SW480 (cell line): ENCODE measurements at regions not wholly inside any gene's neighbourhood (a gene's known extent, or its start where the extent isn't known, plus 50 kb on each side); places are given as distances from the start of the nearest gene placed in this dataset.

Source experiments
- DNase-seq: peaks from one replicate; pipeline ENCODE4 v3.0.0-alpha.2; 2016; ENCODE audit warnings: low spot score

DNA sequence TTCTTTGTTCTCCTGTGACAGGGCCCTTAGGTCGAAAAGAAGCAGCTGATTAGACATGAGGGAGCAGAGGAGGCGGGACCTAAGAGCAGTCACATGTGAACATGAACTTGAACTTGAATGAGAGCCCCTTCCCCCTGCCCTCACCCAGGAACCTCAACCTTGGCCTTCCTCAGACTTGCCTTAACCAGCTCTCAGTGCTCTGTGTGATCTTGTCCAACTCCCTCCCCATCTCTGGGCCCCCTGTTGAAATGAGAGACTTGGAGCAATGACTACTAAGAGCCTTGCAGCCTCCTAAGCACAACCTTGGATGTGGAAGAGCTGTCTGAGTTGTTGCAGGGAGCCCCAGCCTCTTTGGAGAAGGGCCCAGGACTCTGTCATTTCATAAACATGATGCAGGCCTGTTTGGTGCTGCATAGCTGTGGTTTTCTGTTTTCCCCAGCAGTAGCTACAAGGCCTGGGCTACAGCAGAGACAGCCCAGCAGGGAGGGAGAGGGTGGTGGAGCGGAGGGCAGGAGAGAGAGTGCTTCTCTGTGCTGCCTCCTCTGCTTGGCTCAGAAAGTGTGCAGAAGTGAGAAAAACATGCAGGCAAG is 123.9 kb upstream of the ZMIZ1 start:
- DNase-seq: peak; percentile 17

DNA sequence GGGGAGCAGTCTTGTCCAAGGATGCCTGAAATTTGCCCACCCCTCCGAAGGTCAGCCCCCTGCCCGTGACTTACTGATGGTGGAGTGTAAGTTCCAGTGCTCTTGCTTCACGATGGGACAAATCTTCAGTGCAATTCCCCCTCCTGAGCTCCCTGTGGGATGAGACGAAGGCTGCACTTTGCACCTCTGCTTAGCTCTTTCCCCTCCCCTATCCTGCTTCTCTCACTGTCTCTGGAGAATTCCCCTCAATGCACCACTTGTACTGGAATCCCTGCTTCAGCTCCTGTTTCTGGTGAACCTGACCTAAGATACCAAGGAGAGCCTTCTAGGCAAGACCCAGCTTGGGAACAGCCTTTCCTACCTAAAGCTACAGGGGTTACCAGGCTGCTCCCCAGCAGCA is 122.9 kb upstream of the ZMIZ1 start:
- DNase-seq: no peak

DNA sequence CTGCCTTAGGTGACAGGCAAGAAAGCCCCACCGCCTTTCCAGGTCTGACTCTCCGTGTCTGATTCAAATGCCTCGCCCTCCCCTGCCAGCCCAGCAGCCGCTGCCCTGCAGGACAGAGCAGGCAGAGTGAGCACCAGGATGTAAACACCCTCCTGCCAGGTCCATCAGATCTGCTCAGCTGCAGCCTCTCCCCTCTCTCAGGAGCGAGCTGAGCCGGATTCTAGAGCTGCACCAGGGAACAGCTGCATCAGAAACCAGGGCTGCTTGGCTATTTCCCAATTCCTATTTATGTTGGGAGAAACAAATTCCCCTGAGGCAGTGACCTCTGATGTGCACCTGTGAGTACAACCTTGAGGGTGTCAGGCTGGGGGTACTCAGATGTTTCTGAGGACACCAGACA is 121.5 kb upstream of the ZMIZ1 start:
- no peak for DNase-seq

- no peak for DNase-seq
These were observed 121.0 kb upstream of the ZMIZ1 start for GRCh38 chr10:78947733-78948132.

GRCh38 chr10:78948621-78949030 is 120.1 kb upstream of the ZMIZ1 start:
- no peak for DNase-seq

DNA sequence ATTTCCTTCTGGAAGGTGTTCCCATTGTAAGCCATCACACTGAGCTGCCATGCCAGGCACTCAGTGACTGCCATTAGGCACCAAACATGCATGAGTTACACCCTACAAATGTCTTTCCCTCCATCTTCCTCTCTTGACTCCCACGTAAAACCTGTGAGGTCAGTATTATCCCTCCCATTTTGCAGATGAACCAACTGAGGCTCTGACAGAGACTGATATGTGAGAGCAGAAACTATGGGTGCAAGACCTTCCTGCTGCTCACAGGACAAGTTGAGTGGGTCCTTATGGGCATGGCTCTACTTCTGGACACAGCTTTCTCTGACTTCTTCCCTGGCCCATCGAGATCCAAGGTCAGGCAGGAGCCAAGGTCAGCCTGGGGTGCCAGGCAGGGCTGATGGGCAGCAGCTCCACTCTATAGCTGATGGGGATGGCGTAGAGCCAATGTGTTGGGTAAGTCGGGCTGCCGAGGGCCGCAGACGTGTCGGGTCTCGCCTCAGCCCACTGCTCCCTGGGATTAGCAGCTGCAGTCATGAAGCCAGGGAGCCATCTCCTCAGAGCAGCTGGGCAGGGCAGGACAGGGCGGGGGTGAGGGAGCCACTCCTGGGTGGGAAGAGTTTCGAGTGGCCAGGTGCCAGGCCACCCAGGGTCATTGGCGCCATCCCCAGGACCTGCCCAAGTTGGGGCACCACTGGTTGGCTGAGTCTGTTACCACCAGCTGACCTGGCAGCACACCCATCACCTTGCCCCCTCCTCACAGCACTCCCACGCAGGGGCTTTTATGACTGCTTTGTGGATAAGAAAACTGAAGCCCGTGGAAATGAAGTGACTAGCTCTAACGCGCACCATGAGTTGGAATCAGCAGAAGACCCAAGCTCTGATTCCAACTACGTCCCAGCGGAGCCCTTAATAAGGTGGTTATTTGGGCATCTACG is 117.8 kb upstream of the ZMIZ1 start:
- no peak for DNase-seq

GRCh38 chr10:78952030-78952429 is 116.7 kb upstream of the ZMIZ1 start:
- DNase-seq: no peak

DNA sequence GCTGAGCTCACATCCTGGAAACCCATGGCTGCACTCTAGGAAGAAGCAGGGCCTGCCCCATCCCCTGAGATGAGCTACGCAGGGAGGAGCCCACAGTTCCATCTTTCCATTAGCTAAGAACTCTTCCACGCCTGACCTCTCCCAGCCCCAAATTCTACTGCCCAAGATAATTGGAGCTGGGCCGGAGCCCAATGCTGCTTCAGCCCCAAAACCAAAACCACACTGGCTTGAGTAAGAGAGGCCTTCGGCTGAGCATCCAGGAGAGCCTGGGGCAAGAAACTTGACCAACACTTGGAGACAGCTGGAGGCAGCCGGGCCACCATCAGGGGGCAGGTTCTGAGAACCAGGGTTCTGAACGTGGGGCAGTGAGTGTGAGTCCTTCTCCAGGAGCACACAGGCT is 116.1 kb upstream of the ZMIZ1 start:
- no peak for DNase-seq

GRCh38 chr10:78953113-78953798 is 115.5 kb upstream of the ZMIZ1 start:
- DNase-seq: no peak

- no peak for DNase-seq
These were observed 114.9 kb upstream of the ZMIZ1 start for GRCh38 chr10:78953799-78954297.

- no peak for DNase-seq
These were observed 114.1 kb upstream of the ZMIZ1 start for GRCh38 chr10:78954689-78955088.

DNA sequence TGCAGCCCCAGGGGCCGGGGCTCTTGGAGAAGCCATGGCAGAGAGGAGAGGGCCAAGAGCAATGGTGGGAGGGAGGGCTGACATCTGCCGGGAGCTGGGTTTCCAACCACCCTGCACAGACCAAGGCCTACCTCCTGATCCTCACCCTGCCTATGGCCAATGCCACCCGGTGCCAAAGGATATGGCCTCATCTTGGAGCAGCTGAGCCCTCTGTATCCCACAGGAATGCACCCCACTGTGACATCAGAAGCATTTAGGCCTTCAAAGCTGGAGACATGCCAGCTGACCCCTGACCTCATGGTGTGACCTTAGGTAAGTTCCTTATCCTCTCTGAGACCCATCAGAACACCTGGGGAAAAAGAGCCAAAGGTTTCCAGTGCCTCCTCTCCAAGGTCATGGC is 113.6 kb upstream of the ZMIZ1 start:
- DNase-seq: no peak

GRCh38 chr10:78956391-78956790 is 112.4 kb upstream of the ZMIZ1 start:
- DNase-seq: no peak

DNA sequence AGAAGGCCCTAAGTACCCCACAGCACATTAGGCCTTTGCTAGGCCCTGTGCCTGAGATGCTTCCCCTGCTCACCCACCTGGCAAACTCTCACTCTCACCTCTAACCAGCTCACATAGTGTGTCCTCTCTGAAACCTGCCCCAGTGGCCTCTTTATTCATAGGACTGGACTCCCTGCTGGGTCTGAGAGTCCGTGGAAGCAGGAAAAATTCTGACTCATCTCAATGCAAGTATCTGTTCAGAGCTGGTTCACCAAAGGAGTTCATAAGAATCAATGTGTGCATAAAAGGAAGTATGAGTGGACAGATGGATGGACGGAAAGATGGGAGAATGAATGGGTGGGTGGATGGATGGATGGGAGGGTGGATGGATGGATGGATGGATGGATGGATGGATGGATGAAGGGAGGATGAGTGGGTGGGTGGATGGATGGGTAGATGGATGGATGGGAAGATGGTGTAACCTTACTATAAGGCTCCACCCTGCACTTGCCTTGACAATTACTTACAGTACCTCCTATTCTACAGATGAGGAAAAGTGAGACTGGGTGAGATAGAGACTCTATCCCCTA is 111.2 kb upstream of the ZMIZ1 start:
- no peak for DNase-seq

DNA sequence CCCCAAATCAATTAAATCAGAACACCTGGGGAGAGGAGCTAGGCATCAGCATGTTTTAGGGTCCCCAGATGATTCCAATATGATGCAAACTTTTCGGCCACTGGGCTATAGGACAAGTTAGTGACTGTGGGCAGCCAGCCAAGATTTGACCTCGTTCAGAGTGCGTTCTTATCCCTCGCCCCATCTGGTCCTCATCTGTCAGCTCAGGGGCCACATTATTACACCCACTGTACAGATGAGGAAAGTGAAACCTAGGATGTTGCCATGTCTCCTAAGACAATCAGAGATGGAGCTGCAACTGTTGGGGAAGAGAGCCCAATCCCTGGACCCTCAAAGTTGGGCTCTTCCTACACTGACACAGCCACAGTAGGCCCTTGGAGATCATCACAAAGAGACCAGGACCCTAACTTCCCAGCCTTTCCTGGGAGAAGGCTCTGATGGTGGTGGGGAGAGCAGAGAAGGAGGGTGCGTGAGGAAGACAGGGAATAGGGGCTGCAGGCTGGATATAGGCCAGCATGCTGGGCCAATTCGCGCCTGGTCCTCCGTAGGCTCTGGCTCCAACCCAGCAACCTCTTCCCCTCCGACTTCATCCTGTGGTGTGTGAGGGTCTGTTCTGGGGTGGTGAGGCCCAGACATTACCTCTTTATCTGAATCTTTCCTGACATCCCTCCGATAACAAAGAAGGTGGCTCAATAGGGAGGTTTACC is 109.4 kb upstream of the ZMIZ1 start:
- no peak for DNase-seq

GRCh38 chr10:78959924-78960285 is 108.9 kb upstream of the ZMIZ1 start:
- DNase-seq: no peak

DNA sequence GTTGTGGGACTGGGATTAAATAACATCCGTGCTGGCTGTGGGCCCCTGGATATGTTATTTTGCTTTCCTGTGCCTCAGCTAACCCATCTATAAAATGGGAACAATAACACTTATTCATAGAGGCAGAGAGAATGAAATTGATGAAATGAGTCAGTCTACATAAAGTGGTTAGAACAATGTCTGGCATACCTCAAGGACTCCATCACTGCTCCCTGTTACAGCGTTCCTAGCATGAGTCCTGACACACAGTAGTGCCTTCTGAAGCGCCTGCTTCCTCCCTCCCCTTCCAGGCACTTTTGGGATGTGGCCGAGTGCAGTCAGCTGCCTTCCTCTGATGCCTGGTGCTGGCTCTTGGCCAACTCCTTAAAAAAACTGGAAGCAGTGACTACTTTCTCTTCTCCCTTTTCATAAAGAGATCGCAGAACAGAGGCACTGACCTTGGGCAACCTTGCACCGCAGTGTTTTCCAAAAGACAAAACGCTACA is 108.4 kb upstream of the ZMIZ1 start:
- no peak for DNase-seq

DNA sequence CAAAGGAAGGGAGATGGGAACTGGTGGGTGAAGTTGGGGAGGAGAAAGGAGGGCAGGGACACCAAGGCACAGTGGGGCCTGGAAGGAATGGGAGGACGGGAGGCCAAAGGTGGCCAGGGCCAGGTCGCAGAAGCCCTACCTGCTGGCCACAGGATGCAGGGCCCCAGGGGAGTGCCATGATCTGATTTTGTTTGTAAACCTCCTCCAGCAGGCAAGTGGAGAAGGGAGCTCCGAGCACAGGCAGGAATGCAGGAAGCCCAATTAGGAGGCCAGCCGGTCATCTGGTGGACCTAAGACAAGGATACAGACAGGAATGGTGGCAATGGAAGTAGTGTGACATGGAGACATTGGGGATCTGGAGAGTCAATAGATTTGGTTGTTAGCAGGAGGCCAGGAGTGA is 107.0 kb upstream of the ZMIZ1 start:
- DNase-seq: no peak

- DNase-seq: no peak
These were observed 105.4 kb upstream of the ZMIZ1 start for GRCh38 chr10:78963074-78964034.

- peak; percentile 22 for DNase-seq
These were observed 104.4 kb upstream of the ZMIZ1 start for GRCh38 chr10:78964274-78964951.
